A549 (cell line): ENCODE measurements at regions not wholly inside any gene's neighbourhood (a gene's known extent, or its start where the extent isn't known, plus 50 kb on each side); places are given as distances from the start of the nearest gene placed in this dataset.

Source experiments
- CEBPB ChIP-seq, 2 experiments: fragments of >200 bp in 1 of 2; sonication (Bioruptor Twin) in 1 of 2; formaldehyde crosslinking in 1 of 2; IDR thresholded peaks; 2 replicates each; pipeline ENCODE4 v1.6.1; 2012 to 2016
- EP300 ChIP-seq, 2 experiments: fragments of >200 bp; sonication (Bioruptor Twin); formaldehyde crosslinking; IDR thresholded peaks; 2 replicates in 1 of 2; 3 replicates in 1 of 2; pipeline ENCODE4 v1.6.1; 2016 to 2017
- GATA3 ChIP-seq: IDR thresholded peaks from 2 replicates; pipeline ENCODE4 v1.6.1; 2012; ENCODE audit warnings: borderline replicate concordance
- HDAC2 ChIP-seq: fragments of 200-600 bp; sonication (generic); IDR thresholded peaks from 2 replicates; pipeline ENCODE4 v1.6.1; 2016
- MAZ ChIP-seq: fragments of 150-350 bp; IDR thresholded peaks from 2 replicates; pipeline ENCODE4 v1.6.1; 2014; ENCODE audit warnings: antibody characterized with exemption, low read depth, low read length, borderline replicate concordance
- NFE2L2 ChIP-seq: fragments of 150-350 bp; conservative IDR thresholded peaks from 2 replicates; pipeline ENCODE4 v1.6.1; 2014; ENCODE audit warnings: low read length
- RCOR1 ChIP-seq: fragments of 150-350 bp; IDR thresholded peaks from 2 replicates; pipeline ENCODE4 v1.6.1; 2014; ENCODE audit warnings: antibody characterized with exemption, low read length, low read depth
- REST ChIP-seq: fragments of 200-600 bp; sonication (generic); IDR thresholded peaks from 2 replicates; pipeline ENCODE4 v1.6.1; 2016; ENCODE audit warnings: antibody characterized with exemption, mild to moderate bottlenecking, moderate library complexity
- ZC3H11A ChIP-seq: fragments of 450-650 bp; IDR thresholded peaks from 2 replicates; pipeline ENCODE4 v1.6.1; 2014; ENCODE audit warnings: antibody characterized with exemption, mild to moderate bottlenecking
- TF ChIP-seq, protein P1 (sequence below): fragments of >200 bp; sonication (Bioruptor Twin); formaldehyde crosslinking; IDR thresholded peaks from 3 replicates; pipeline ENCODE4 v1.5.1; 2016
- TF ChIP-seq, protein P2 (sequence below): IDR thresholded peaks from 2 replicates; pipeline ENCODE4 v1.6.1; 2012

DNA sequence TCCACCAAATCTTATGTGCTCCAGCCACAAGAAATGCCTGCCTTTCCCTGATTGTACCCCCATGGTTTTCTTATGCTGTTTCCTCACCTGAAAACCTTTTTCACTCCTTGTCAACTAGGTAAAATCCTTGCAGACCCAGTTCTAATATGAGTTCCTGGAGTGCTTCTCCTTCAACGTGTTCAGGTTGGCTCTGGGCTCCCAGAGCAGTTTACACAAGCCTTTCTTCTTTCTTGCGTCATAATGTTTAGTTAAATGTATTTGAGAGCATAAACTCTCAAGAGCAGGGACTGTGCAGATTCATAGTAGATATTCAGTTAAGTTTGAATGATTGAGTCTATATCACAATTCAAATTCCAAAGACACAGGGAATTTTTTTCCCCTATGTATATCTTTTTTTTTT lies 484.8 kb upstream of the CCDC196 start:
- TF ChIP-seq, protein P1, sequence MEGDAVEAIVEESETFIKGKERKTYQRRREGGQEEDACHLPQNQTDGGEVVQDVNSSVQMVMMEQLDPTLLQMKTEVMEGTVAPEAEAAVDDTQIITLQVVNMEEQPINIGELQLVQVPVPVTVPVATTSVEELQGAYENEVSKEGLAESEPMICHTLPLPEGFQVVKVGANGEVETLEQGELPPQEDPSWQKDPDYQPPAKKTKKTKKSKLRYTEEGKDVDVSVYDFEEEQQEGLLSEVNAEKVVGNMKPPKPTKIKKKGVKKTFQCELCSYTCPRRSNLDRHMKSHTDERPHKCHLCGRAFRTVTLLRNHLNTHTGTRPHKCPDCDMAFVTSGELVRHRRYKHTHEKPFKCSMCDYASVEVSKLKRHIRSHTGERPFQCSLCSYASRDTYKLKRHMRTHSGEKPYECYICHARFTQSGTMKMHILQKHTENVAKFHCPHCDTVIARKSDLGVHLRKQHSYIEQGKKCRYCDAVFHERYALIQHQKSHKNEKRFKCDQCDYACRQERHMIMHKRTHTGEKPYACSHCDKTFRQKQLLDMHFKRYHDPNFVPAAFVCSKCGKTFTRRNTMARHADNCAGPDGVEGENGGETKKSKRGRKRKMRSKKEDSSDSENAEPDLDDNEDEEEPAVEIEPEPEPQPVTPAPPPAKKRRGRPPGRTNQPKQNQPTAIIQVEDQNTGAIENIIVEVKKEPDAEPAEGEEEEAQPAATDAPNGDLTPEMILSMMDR, result no peak
- TF ChIP-seq REST, result no peak
- TF ChIP-seq RCOR1, result no peak
- TF ChIP-seq, protein P2, sequence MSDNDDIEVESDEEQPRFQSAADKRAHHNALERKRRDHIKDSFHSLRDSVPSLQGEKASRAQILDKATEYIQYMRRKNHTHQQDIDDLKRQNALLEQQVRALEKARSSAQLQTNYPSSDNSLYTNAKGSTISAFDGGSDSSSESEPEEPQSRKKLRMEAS, result no peak
- no peak for TF ChIP-seq GATA3
- no peak for TF ChIP-seq NFE2L2
- no peak for TF ChIP-seq CEBPB (IDR thresholded peaks at IDR 0.05)
- no peak for TF ChIP-seq HDAC2
- no peak for TF ChIP-seq MAZ
- TF ChIP-seq EP300 (IDR thresholded peaks at IDR 0.05), result no peak
- no peak for TF ChIP-seq ZC3H11A
